ENCODE measurements at regions not wholly inside any gene's neighbourhood (a gene's known extent, or its start where the extent isn't known, plus 50 kb on each side); places are given as distances from the start of the nearest gene placed in this dataset.

GRCh38 chr14:45621731-45622130 lies 368.7 kb upstream of the MIS18BP1 start:
- TF ChIP-seq ZNF436 (CRISPR knock-in tag; IDR thresholded peaks at IDR 0.05) (no peak), SP1 (CRISPR knock-in tag; IDR thresholded peaks at IDR 0.05) (no peak), SMC3 (conservative IDR thresholded peaks at IDR 0.05; ENCODE audit: insufficient read depth, low read depth, low read length) (no peak), TAF7 (tag; IDR thresholded peaks at IDR 0.05) (no peak), L3MBTL2 (IDR thresholded peaks at IDR 0.05) (no peak), ATF1 (CRISPR knock-in tag; IDR thresholded peaks at IDR 0.05) (no peak), ATF1 (tag; IDR thresholded peaks at IDR 0.05) (no peak), CTCF (IDR thresholded peaks at IDR 0.05 in 2 of 3, conservative IDR thresholded peaks at IDR 0.05 in 1 of 3; ENCODE audit: insufficient read depth in 2 of 3, low read depth in 1 of 3, low read length in 3 of 3) (no peak), EGR1 (conservative IDR thresholded peaks at IDR 0.05) (no peak), NR2C2 (CRISPR knock-in tag; IDR thresholded peaks at IDR 0.05) (no peak), NR2C2 (tag; IDR thresholded peaks at IDR 0.05) (no peak), ZNF121 (CRISPR knock-in tag; conservative IDR thresholded peaks at IDR 0.05) (no peak)
